Stimulated activated CD4-positive, alpha-beta T cell treated with anti-CD3 and anti-CD28 coated beads, Interleukin-4, amount 100 ng/mL, for 1 hour (primary cell): ENCODE measurements at regions not wholly inside any gene's neighbourhood (a gene's known extent, or its start where the extent isn't known, plus 50 kb on each side); places are given as distances from the start of the nearest gene placed in this dataset.

ENCODE experiments used
- DNase-seq: peaks from one replicate; pipeline ENCODE4 v3.0.0-alpha.2; 2020

GRCh38 chr5:152901754-152902153 is 496.7 kb upstream of the NMUR2 start:
- no peak for DNase-seq

DNA sequence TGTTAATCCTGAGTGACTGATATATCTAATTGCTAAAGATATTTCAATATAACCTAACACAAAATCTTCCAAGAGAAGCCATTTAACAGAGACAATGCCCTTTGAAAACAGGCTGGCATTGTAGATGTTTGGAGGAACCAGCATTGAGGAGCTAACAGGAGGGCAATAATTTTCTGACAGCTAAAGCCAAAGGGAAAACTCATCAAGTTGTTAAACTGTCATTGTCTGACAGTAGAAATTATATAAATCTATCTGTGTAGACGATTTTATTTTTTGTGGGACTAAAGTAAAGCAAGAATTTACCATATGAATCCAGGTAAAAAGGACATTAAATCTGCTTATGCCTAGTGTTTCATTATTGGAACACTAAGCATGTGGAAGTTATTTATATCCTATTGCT is 500.2 kb upstream of the NMUR2 start:
- DNase-seq, result no peak

DNA sequence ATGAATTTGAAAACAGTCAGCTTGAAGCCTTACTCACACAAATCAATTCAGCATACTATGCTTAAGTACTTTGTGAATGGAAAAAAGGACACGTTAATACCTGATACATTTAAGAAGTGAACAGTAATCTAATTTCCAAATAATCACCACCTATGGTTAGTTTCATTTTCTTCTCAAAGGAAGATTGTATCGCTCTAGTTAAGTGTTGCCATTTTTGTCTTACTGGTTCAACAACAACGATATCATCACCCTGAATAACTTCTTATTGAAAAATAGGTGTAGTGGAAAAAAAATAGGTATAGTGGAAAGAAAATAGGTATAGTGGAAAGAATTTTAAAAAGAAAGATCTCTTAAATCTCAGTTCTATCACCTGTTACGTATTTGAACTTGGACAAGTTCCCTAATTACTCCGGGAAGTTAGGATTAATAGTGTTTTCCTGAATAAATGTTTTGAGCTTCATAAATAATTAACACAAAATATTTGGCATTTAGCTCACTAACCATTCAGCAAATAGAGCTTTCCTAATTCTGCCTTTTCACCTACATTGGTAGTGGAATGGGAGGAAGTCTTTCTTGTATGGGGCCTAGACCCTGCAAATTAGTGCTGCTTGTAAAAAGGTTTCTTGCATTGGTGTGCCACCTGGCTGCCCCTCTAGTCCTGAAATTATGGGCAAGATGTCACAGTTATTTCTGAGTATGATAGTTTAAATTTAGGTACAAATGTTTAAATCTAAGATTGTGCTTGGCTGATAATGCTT is 502.6 kb upstream of the NMUR2 start:
- DNase-seq, result no peak

DNA sequence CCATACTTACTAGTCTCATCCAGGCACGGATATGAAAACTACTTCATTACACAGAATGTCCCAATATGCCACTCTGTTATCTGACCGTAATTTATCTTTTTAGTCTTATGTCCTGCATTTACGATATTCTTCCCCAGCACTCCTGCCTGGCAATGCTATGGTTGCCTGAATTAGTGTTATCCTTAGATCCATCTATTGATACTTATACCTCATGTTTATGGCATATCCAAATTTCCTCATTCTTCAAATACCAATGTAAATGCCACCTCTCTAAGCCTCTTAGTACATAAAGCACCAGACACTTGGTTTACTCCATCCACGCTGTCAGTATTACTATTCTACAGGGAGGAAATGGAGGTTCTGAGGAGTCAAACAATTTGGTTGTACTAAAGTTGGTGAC is 507.8 kb upstream of the NMUR2 start:
- DNase-seq, result no peak

DNA sequence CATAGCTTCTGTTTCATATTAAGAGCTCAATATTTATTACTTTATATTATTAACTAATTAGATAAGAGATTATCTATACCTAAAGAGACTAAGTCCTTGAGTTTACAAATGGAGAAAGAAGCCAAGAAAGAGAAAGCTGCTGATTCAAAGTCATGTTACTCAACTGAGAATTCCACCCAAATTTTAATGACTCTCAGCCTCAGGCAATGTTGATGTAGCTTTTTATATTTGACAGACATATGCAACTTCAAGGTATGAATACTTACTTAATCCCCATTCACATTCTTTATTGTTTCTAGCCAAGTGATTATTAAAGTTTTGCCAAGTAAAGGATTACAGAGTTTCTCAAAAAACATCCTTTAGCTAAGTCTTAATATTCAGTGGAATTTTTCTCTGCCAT is 527.5 kb upstream of the NMUR2 start:
- DNase-seq, result no peak

DNA sequence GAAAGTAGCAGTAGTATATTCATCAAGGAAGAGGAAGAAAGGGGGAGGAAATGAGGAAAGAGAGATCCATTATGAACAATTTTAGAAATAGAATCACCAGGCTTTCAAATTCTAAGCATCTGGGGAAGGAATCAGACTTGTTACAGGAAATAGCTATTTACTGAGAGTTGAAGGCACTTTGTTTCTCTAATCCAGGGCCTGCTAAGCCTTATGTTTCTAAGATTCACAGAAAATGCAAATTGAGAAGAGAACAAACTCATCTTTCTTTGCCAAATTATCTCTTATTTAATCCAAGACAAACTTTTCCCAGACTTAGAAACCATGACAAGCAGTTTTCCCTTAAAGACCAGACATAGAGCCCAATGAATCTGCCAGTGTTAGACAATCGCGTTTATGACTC is 528.0 kb upstream of the NMUR2 start:
- DNase-seq, result no peak

GRCh38 chr5:152938630-152939029 is 533.6 kb upstream of the NMUR2 start:
- no peak for DNase-seq

DNA sequence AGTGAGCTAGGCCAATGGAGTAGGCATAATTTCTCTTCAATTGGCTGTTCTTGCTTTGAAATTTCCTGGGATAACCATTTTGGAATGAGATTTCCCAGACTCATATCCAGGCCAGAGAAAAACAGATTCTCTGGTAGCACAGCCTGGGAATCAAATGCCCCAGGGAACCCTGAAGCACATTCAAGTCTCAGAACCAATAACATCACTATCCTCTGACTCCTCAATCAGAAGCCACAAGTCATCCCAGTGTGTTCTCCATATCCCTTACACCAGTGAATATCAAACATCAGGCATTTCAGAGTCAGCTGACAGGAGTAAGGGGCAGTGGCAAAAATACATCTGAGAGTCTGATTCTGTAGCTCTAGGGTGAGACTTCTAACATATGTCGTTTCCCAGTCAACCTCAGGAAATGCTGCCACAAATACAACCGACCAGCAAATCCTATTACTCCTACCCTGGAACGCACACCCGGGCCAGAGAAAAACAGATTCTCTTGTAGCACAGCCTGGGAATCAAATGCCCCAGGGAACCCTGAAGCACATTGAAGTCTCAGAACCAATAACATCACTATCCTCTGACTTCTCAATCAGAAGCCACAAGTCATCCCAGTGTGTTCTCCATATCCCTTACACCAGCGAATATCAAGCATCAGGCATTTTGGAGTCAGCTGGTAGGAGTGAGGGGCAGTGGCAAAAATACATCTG is 537.7 kb upstream of the NMUR2 start:
- DNase-seq, result no peak

DNA sequence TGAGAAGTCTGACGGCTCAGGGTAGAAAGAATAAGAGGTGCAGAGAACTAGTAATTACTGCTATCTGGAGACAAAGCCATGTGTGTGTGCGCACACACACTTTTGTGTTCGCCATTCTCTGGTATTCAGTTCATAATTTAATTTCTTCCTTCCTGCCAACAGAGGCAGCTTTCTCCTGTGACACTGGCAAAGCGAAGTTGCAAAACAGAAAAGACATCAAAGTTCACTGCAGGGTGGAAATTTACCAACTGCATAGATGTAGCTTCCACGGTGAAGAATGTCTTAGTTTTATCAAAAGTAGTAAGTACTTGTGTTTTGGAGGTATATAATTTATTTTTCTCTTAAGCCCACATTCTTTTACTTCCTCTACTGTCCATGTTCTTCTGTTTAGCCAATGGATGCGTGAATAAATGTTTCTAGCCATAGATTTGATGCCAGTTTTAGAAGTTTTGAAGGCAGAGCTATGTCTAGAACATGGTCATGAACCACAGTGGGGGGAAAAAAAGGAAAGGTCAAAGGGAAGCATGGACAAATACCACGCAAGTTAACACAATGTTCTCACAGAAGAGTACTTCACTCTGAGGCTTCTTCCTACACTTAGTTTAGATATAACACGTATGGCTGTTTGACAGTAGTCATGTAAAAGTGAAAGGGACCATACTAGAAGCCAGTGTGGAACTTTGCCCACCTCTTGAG is 536.5 kb upstream of the GRIA1 start:
- no peak for DNase-seq

- no peak for DNase-seq
Observed at GRCh38 chr5:152956943-152957613, 533.4 kb upstream of the GRIA1 start.

DNA sequence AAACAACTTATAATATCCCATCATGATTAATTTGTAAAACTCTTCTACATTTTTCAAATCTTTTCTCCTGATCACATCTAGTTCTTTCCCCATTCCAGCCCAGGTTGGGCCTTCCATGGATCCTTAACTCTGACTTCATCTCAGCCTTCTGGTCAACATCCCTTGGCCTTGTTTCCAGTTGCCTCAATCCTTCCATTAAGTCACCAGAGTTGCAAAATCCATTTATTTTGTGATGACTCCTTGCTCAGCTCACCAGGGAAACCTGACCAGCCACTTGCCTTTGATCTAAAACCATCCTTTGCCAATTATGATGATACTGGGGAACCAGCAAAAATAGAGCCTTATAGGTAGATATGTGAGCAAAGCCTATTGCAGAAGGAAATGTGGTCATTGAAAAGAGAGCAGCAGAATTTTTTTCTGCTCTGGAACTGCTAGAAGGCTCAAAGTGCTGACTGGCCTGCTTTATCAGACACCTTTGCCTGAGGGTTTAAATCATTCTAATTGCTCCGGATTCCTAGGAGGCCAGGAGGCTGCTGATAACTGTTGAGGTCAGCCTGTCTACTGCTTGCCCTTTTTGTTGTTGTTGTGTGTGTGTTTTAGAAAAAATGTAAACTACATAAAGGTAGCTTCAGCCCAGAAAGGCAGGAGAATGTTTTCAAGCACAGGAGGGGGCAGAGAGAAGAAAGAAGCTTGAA is 512.2 kb upstream of the GRIA1 start:
- DNase-seq, result no peak

DNA sequence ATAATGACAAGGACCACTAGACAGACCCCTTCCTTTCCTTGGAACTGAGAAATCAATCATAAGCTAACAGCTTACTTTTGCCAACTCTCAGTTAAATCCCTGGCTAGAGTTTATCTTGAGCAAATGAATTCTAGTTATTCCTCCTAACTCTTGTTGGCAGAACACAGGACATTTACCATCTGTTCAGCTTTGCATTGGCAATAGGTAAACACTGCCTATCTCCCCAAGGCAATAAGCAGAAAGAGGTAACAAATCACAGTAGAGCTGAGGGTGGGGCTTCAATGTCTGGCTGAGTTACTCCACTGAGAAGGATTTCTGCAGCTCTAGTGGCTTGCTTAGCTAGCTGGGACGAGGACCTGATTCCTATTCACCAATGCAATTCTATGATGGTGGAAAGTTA is 503.3 kb upstream of the GRIA1 start:
- no peak for DNase-seq

DNA sequence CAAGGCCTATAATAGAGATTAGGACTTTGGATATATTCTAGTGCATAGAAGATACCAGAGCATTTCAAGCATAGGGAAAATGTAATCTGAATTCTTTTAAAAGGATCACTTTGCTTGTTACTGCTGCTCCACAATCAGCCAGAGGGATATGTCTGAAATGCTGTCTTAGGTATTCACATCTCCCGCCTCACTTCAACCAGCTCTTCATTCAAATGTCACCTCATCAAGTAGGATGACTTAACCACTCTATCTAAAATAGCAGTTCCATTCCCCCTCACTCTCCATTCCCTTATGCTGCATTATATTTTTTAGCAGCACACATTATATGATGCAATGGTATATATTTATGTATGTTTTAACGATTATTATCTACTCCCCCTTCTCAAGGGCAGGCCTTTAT is 500.3 kb upstream of the GRIA1 start:
- no peak for DNase-seq

- no peak for DNase-seq
Observed at GRCh38 chr5:152990649-152991048, 499.8 kb upstream of the GRIA1 start.

GRCh38 chr5:152994033-152994680 is 496.3 kb upstream of the GRIA1 start:
- DNase-seq, result no peak

- no peak for DNase-seq
Observed at GRCh38 chr5:152995214-152995725, 495.2 kb upstream of the GRIA1 start.

DNA sequence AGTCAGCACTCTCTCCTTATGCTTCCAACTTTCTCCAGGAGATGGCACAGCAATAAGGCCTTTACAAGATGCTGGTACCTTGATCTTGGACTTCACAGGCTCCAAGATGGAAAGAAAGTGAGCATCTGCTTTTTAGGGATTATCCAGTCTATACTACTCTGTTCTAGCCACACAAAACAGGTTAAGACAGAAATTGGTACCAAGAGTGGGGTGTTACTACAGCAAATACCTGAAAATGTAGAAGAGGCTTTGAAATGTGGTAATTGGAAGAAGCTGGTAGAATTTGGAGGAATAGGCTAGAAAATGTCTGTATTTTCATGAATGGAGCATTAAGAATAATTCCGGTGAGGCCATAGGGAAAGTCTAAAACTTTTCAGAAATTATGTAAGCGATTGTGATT is 484.8 kb upstream of the GRIA1 start:
- DNase-seq, result no peak

DNA sequence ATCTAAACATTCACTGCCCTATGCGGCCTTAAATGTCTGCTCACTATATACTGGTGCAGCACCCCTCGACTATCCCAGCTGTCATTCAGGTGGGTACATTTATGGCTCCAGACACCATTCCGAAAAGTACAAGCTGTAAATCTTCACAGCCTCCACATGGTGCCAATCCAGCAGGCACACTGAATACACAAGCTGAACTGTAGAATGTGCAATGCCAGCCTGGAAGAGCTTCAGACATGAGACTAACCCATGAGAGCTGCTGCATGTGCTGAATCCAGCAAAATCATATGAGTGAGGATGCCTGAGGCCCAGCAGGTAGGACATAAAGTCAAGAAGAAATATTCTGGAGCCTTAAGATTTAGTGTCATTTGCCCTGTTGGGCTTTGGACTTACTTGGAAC is 483.8 kb upstream of the GRIA1 start:
- no peak for DNase-seq

- no peak for DNase-seq
Observed at GRCh38 chr5:153014194-153014593, 476.3 kb upstream of the GRIA1 start.

DNA sequence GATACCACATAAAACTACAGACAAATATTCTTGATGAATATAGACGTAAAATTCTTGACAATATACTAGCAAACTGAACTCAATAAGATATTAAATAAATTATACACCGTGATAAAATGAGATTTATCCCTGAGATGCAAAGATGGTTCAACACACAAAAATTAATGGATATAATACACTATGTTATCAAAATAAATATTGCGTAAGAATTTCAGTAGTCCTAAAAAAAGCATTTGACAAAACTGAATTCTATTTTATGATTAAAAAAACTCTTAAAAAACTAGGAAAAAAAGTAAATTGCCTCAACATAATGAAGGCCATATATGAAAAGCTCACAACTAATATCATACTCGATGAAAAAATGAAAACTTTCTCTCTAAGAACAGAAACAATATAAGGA is 472.3 kb upstream of the GRIA1 start:
- DNase-seq, result no peak

- no peak for DNase-seq
Observed at GRCh38 chr5:153030755-153031725, 459.4 kb upstream of the GRIA1 start.
